ENCODE measurements at regions not wholly inside any gene's neighbourhood (a gene's known extent, or its start where the extent isn't known, plus 50 kb on each side); places are given as distances from the start of the nearest gene placed in this dataset.

- no peaks in the 10 kb centered on the region for H4K20me1 ChIP-seq (replicated peaks; ENCODE audit: control insufficient read depth, insufficient read depth, low read length)
- H3K4me2 ChIP-seq (ENCODE audit: insufficient read depth, low read length), result no peak overlapping the region
- FAIRE-seq, result no peak
- no peak for DNase-seq (ENCODE audit: extremely low read depth in 1 of 4, low spot score in 3 of 4)
- H3K9me3 ChIP-seq (replicated peaks; ENCODE audit: control insufficient read depth, insufficient read depth, low read depth, low read length), result no peaks in the 10 kb centered on the region
- H3K36me3 ChIP-seq (ENCODE audit: control insufficient read depth, insufficient read depth, low read length), result no peaks in the 10 kb centered on the region
- intact Hi-C loops (cut with micrococcal nuclease), result no loop called here
- no peak overlapping the region for H3K27ac ChIP-seq (ENCODE audit: extremely low read depth, low read depth, low read length)
- in situ Hi-C loops (cut with MboI), result no loop called here
- H3K4me3 ChIP-seq, result no peak overlapping the region
- no peaks in the 10 kb centered on the region for H3K79me2 ChIP-seq (ENCODE audit: control insufficient read depth, insufficient read depth, low read length)
- ChIA-PET POLR2A (interaction anchor here (0.7 kb wide), 1 partner anchor 9 kb away, joined by 3 read pairs; no protein-coding TSS in a partner anchor), CTCF (ENCODE audit: low intra/inter-chr PET ratio) (no interaction called here)
- no peak overlapping the region for H3K9ac ChIP-seq (ENCODE audit: insufficient read depth in 1 of 2, low read depth in 2 of 2, low read length in 2 of 2)
- ATAC-seq, result no peak
- no peak overlapping the region for H2AFZ ChIP-seq (ENCODE audit: low read depth, low read length)
- no TSS peak for BruUV-seq (replicated peaks)
- H3K9me1 ChIP-seq (ENCODE audit: control insufficient read depth, insufficient read depth, low read length), result no peaks in the 10 kb centered on the region
- no peaks in the 10 kb centered on the region for H3K4me1 ChIP-seq (replicated peaks in 1 of 2; ENCODE audit: control insufficient read depth in 2 of 2, insufficient read depth in 2 of 2, low read length in 2 of 2)
- 0% methylated on average over 1 of the region's 1 CpG for WGBS (ENCODE audit: insufficient coverage, low coverage, missing lambda C conversion rate)
- H3K27me3 ChIP-seq (ENCODE audit: control insufficient read depth in 2 of 2, insufficient read depth in 2 of 2, low read length in 2 of 2), result no peaks in the 10 kb centered on the region
- TF ChIP-seq THAP12 (CRISPR knock-in tag; IDR thresholded peaks at IDR 0.05) (no peak), PRMT5 (CRISPR knock-in tag; IDR thresholded peaks at IDR 0.05) (no peak), TCF3 (CRISPR knock-in tag; IDR thresholded peaks at IDR 0.05) (no peak), KAT7 (CRISPR knock-in tag; IDR thresholded peaks at IDR 0.05; ENCODE audit: borderline replicate concordance) (no peak), GABPB2 (CRISPR knock-in tag; conservative IDR thresholded peaks at IDR 0.05) (no peak), ZNF197 (CRISPR knock-in tag; IDR thresholded peaks at IDR 0.05; ENCODE audit: low read depth) (no peak), ZNF316 (IDR thresholded peaks at IDR 0.05) (no peak), VEZF1 (CRISPR knock-in tag; IDR thresholded peaks at IDR 0.05) (no peak), ZNF239 (CRISPR knock-in tag; IDR thresholded peaks at IDR 0.05) (no peak), RBBP5 (IDR thresholded peaks at IDR 0.05; ENCODE audit: borderline replicate concordance, insufficient read depth, low read length, poor library complexity, severe bottlenecking) (no peak), CBFA2T2 (conservative IDR thresholded peaks at IDR 0.05) (no peak), U2AF1 (optimal IDR thresholded peaks at IDR 0.05; ENCODE audit: low read depth, low read length) (no peak), RCOR1 (IDR thresholded peaks at IDR 0.05; ENCODE audit: borderline replicate concordance in 1 of 2, low read depth in 2 of 2, low read length in 2 of 2) (no peak), FOXM1 (IDR thresholded peaks at IDR 0.05; ENCODE audit: low read depth) (no peak), FOXM1 (CRISPR knock-in tag; IDR thresholded peaks at IDR 0.05; ENCODE audit: low read depth) (no peak), ELF4 (CRISPR knock-in tag; IDR thresholded peaks at IDR 0.05) (no peak), HBP1 (CRISPR knock-in tag; IDR thresholded peaks at IDR 0.05) (no peak), TCFL5 (CRISPR knock-in tag; conservative IDR thresholded peaks at IDR 0.05) (no peak)
Observed at GRCh38 chr1:192862271-192862670, 53.4 kb downstream of the RGS2 start.

Data from K562 (cell line).